Keratinocyte (primary cell): ENCODE measurements at regions not wholly inside any gene's neighbourhood (a gene's known extent, or its start where the extent isn't known, plus 50 kb on each side); places are given as distances from the start of the nearest gene placed in this dataset.

Source experiments
- CTCF ChIP-seq, 3 experiments: IDR thresholded peaks in 1 of 3; conservative IDR thresholded peaks in 1 of 3; optimal IDR thresholded peaks in 1 of 3; 2 replicates in 2 of 3; 3 replicates in 1 of 3; pipeline versions ENCODE3 to v1.5.1; 2011; ENCODE audit warnings: low read length in 3 of 3, mild to moderate bottlenecking in 3 of 3, moderate library complexity in 2 of 3, control low read depth in 1 of 3, inconsistent platforms in 1 of 3; ENCODE audit not compliant: insufficient read depth in 2 of 3; ENCODE audit errors: extremely low read depth in 1 of 3
- EZH2 ChIP-seq: IDR thresholded peaks from one replicate; pipeline ENCODE4 v1.6.1; 2012; ENCODE audit warnings: inconsistent platforms, mild to moderate bottlenecking, low read length, moderate library complexity

GRCh38 chr6:148005806-148006205 is 336.8 kb upstream of the SASH1 start:
- no peak for TF ChIP-seq CTCF (optimal IDR thresholded peaks at IDR 0.05 in 1 of 3, IDR thresholded peaks at IDR 0.05 in 1 of 3, conservative IDR thresholded peaks at IDR 0.05 in 1 of 3; ENCODE audit: extremely low read depth in 1 of 3, insufficient read depth in 2 of 3, low read length in 3 of 3)
- TF ChIP-seq EZH2 = no peak
